HG03442 (cell line): ENCODE measurements at regions not wholly inside any gene's neighbourhood (a gene's known extent, or its start where the extent isn't known, plus 50 kb on each side); places are given as distances from the start of the nearest gene placed in this dataset.
"Not testable (repeated sequence)": the region's sequence is repeated elsewhere in the genome, so short reads cannot be mapped to it uniquely, and the experiment has no call there.

Source experiments
- ATAC-seq: cut with Tn5 transposase; IDR thresholded peaks from one replicate; pipeline ENCODE4 v1.9.1; 2021; ENCODE audit warnings: mild to moderate bottlenecking, moderate library complexity; ENCODE audit not compliant: unreplicated experiment

- ATAC-seq, result no peak
Measured at GRCh38 chr18:41639218-41639617, 315.8 kb upstream of the PIK3C3 start.

- not testable (repeated sequence) for ATAC-seq
Measured at GRCh38 chr18:41631723-41632285, 323.2 kb upstream of the PIK3C3 start.

GRCh38 chr18:41630232-41630886 lies 324.7 kb upstream of the PIK3C3 start:
- no peak for ATAC-seq

GRCh38 chr18:41624460-41624859 lies 330.6 kb upstream of the PIK3C3 start:
- ATAC-seq, result no peak

- ATAC-seq, result no peak
Measured at GRCh38 chr18:41621177-41621576, 333.9 kb upstream of the PIK3C3 start.

- no peak for ATAC-seq
Measured at GRCh38 chr18:41618147-41618546, 336.9 kb upstream of the PIK3C3 start.

- no peak for ATAC-seq
Measured at GRCh38 chr18:41617647-41618046, 337.4 kb upstream of the PIK3C3 start.

- no peak for ATAC-seq
Measured at GRCh38 chr18:41613003-41613609, 341.9 kb upstream of the PIK3C3 start.

- ATAC-seq, result no peak
Measured at GRCh38 chr18:41604964-41605363, 350.1 kb upstream of the PIK3C3 start.

GRCh38 chr18:41602034-41602433 lies 353.0 kb upstream of the PIK3C3 start:
- no peak for ATAC-seq

- no peak for ATAC-seq
Measured at GRCh38 chr18:41600693-41601391, 354.2 kb upstream of the PIK3C3 start.

GRCh38 chr18:41599466-41599865 lies 355.6 kb upstream of the PIK3C3 start:
- no peak for ATAC-seq

GRCh38 chr18:41594582-41594981 lies 360.5 kb upstream of the PIK3C3 start:
- no peak for ATAC-seq

- no peak for ATAC-seq
Measured at GRCh38 chr18:41593171-41593675, 361.8 kb upstream of the PIK3C3 start.

- ATAC-seq, result no peak
Measured at GRCh38 chr18:41587976-41588375, 367.1 kb upstream of the PIK3C3 start.

GRCh38 chr18:41585512-41585911 lies 369.5 kb upstream of the PIK3C3 start:
- ATAC-seq, result no peak

- no peak for ATAC-seq
Measured at GRCh38 chr18:41579185-41579584, 375.8 kb upstream of the PIK3C3 start.

GRCh38 chr18:41577529-41577928 lies 377.5 kb upstream of the PIK3C3 start:
- ATAC-seq, result no peak

GRCh38 chr18:41576643-41577042 lies 378.4 kb upstream of the PIK3C3 start:
- ATAC-seq, result no peak

- ATAC-seq, result no peak
Measured at GRCh38 chr18:41569867-41570266, 385.2 kb upstream of the PIK3C3 start.

GRCh38 chr18:41561961-41562360 lies 393.1 kb upstream of the PIK3C3 start:
- no peak for ATAC-seq

- ATAC-seq, result no peak
Measured at GRCh38 chr18:41558715-41559114, 396.3 kb upstream of the PIK3C3 start.
